ENCODE measurements at regions not wholly inside any gene's neighbourhood (a gene's known extent, or its start where the extent isn't known, plus 50 kb on each side); places are given as distances from the start of the nearest gene placed in this dataset.
"Not testable (repeated sequence)": the region's sequence is repeated elsewhere in the genome, so short reads cannot be mapped to it uniquely, and the experiment has no call there.

- no peak for DNase-seq (ENCODE audit: low read depth)
Observed at GRCh38 chr12:124652661-124653060, 85.2 kb upstream of the NCOR2 start.

- no peak for DNase-seq (ENCODE audit: low read depth)
Observed at GRCh38 chr12:124651516-124652273, 84.3 kb upstream of the NCOR2 start.

GRCh38 chr12:124650912-124651311 is 83.5 kb upstream of the NCOR2 start:
- DNase-seq (ENCODE audit: low read depth) = no peak

- DNase-seq (ENCODE audit: low read depth) = no peak
Observed at GRCh38 chr12:124648710-124649384, 81.4 kb upstream of the NCOR2 start.

GRCh38 chr12:124647316-124647715 is 79.9 kb upstream of the NCOR2 start:
- DNase-seq (ENCODE audit: low read depth) = no peak

GRCh38 chr12:124646385-124647230 is 79.2 kb upstream of the NCOR2 start:
- DNase-seq (ENCODE audit: low read depth) = no peak

- DNase-seq (ENCODE audit: low read depth) = no peak
Observed at GRCh38 chr12:124645530-124646244, 78.3 kb upstream of the NCOR2 start.

GRCh38 chr12:124643768-124644167 is 76.4 kb upstream of the NCOR2 start:
- not testable (repeated sequence) for DNase-seq (ENCODE audit: low read depth)

GRCh38 chr12:124642105-124642504 is 74.7 kb upstream of the NCOR2 start:
- no peak for DNase-seq (ENCODE audit: low read depth)

GRCh38 chr12:124641591-124641990 is 74.2 kb upstream of the NCOR2 start:
- no peak for DNase-seq (ENCODE audit: low read depth)

GRCh38 chr12:124640056-124640455 is 72.6 kb upstream of the NCOR2 start:
- DNase-seq (ENCODE audit: low read depth) = no peak

GRCh38 chr12:124639122-124639806 is 71.9 kb upstream of the NCOR2 start:
- DNase-seq (ENCODE audit: low read depth) = no peak

- DNase-seq (ENCODE audit: low read depth) = no peak
Observed at GRCh38 chr12:124637581-124637981, 70.2 kb upstream of the NCOR2 start.

GRCh38 chr12:124637163-124637562 is 69.8 kb upstream of the NCOR2 start:
- no peak for DNase-seq (ENCODE audit: low read depth)

GRCh38 chr12:124636138-124636978 is 68.9 kb upstream of the NCOR2 start:
- peak; percentile 31 for DNase-seq (ENCODE audit: low read depth)

GRCh38 chr12:124635316-124635715 is 67.9 kb upstream of the NCOR2 start:
- no peak for DNase-seq (ENCODE audit: low read depth)

GRCh38 chr12:124633365-124634362 is 66.3 kb upstream of the NCOR2 start:
- DNase-seq (ENCODE audit: low read depth) = no peak

GRCh38 chr12:124632519-124632984 is 65.1 kb upstream of the NCOR2 start:
- no peak for DNase-seq (ENCODE audit: low read depth)

GRCh38 chr12:124631681-124632256 is 64.4 kb upstream of the NCOR2 start:
- DNase-seq (ENCODE audit: low read depth) = no peak
